C4-2B (cell line): ENCODE measurements at regions not wholly inside any gene's neighbourhood (a gene's known extent, or its start where the extent isn't known, plus 50 kb on each side); places are given as distances from the start of the nearest gene placed in this dataset.

Experiments
- H3K27ac ChIP-seq: fragments of 450-650 bp; 2 replicates; pipeline ENCODE4 v1.5.1; 2017
- ZFX ChIP-seq: fragments of 450-650 bp; IDR thresholded peaks from 2 replicates; pipeline ENCODE4 v1.6.1; 2017
- TF ChIP-seq, protein P1 (sequence below): fragments of 450-650 bp; conservative IDR thresholded peaks from 2 replicates; pipeline ENCODE4 v1.5.1; 2017; ENCODE audit warnings: mild to moderate bottlenecking

DNA sequence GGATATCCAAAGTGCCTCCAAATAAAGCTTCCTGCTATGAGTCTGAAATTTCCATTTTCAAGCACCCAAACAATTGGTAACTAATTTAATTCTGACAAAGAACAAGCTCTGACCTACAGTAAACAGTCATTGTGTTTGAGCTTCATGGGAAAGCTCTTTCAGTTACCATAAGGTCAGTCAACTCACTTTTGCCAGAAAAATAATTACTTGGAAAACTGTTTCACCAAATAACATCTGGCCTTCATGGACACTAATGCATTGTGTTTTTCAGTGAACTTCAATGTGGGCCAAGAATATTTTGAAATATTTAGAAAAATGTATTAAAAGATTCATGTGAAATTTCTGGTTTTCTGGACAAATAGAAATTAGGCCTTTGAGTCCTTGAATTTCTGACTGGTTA, 369.9 kb downstream of the GALR1 start:
- TF ChIP-seq ZFX: no peak

DNA sequence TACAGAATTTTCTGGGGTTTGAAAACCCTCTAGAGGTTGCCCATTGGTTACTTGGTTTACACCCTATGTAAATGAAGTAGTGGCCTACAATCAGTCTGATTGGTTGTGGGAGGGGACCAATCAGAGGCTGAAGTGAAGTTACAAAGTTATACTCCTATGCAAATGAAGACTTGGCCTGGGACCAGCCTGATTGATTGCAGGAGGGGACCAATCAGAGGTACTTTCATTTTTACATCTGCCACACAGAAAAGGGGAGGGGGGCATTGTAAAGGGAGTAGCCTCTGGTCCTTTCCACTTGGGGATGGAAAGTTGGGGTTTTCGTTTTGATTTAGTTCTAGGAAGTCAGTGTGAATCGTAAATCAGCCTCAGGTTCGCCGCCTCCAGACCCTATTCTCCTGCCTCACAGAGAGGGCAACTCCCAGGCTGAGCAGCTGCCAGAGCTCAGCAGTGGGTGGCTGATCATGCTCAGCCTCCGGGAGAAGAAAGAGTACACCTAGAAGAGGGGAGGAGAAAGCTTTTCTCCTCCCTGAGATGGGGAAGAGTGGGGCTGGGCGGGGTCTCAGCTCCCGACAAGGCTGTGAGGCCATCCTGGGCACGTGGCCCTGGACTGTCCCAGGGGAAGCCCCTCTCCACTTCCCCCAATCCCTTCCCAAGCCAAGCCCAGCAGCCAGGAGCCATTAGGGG, 372.5 kb downstream of the GALR1 start:
- no peak overlapping the region for H3K27ac ChIP-seq
- TF ChIP-seq, protein P1, sequence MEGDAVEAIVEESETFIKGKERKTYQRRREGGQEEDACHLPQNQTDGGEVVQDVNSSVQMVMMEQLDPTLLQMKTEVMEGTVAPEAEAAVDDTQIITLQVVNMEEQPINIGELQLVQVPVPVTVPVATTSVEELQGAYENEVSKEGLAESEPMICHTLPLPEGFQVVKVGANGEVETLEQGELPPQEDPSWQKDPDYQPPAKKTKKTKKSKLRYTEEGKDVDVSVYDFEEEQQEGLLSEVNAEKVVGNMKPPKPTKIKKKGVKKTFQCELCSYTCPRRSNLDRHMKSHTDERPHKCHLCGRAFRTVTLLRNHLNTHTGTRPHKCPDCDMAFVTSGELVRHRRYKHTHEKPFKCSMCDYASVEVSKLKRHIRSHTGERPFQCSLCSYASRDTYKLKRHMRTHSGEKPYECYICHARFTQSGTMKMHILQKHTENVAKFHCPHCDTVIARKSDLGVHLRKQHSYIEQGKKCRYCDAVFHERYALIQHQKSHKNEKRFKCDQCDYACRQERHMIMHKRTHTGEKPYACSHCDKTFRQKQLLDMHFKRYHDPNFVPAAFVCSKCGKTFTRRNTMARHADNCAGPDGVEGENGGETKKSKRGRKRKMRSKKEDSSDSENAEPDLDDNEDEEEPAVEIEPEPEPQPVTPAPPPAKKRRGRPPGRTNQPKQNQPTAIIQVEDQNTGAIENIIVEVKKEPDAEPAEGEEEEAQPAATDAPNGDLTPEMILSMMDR: no peak
- no peak for TF ChIP-seq ZFX

More for the DNA sequence above, 369.9 kb downstream of the GALR1 start:
- no peak overlapping the region for H3K27ac ChIP-seq

GRCh38 chr18:77632758-77633157, 383.1 kb downstream of the GALR1 start:
- no peak for TF ChIP-seq ZFX
- TF ChIP-seq, protein P1: no peak
- no peak overlapping the region for H3K27ac ChIP-seq

GRCh38 chr18:77634494-77634893, 384.8 kb downstream of the GALR1 start:
- no peak overlapping the region for H3K27ac ChIP-seq
- TF ChIP-seq ZFX: no peak
- TF ChIP-seq, protein P1: no peak

- TF ChIP-seq ZFX: no peak
- TF ChIP-seq, protein P1: no peak
- H3K27ac ChIP-seq: no peak overlapping the region
Measured at GRCh38 chr18:77635451-77635850, 385.8 kb downstream of the GALR1 start.

DNA sequence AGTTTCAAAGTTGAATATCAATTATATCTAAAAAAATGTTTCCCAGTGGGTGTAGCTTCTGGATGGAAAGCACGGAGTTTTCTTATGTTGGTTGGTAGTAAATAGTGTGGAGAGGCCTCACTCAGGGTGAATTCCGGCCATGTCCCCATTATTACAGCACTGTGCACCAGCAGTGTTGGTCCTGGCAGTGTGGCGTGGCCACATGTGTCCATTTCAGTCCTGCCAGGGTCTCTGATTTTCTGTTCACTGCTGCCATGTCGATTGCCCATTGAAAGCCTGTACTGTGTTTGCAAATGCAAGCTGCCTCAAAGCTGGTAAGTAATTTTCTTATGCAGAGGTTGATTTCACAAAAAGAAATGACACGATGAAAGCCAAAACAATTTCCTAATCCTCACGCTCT, 386.2 kb downstream of the GALR1 start:
- TF ChIP-seq, protein P1: no peak
- TF ChIP-seq ZFX: no peak
- H3K27ac ChIP-seq: no peak overlapping the region

GRCh38 chr18:77645170-77645872, 395.7 kb downstream of the GALR1 start:
- no peak overlapping the region for H3K27ac ChIP-seq
- TF ChIP-seq ZFX: no peak
- TF ChIP-seq, protein P1: no peak

DNA sequence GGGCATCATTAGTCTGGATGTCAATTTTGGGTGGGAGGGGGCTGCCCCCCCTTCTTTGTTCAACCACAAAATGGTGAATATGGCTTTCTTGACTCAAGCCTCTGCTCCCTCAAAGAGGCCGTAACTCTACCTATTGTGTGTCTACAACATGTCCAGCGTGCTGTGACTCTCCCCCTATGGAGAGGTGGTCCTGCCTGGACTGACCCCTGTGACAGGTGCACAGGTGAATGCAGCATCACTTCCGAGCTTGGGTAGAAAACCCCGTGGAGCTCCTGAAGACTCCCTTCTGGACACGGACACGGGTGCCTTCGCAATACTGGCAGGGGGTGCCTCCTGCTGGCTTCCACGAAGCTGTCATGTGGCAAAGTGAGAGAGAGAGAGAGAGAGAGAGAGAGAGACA, 397.8 kb downstream of the GALR1 start:
- TF ChIP-seq, protein P1: 0 out of 2 replicates have a peak, but pooled peaks have one; percentile 3
- no peak for TF ChIP-seq ZFX
- H3K27ac ChIP-seq: no peak overlapping the region
